Adrenal gland (tissue), 5 donors: ENCODE measurements at regions not wholly inside any gene's neighbourhood (a gene's known extent, or its start where the extent isn't known, plus 50 kb on each side); places are given as distances from the start of the nearest gene placed in this dataset.

ENCODE experiments used
- POLR2A ChIP-seq, 2 donors: fragments of 450-650 bp; IDR thresholded peaks; one replicate each; pipeline ENCODE4 v1.6.1; 2017; ENCODE audit warnings: antibody characterized with exemption in 2 of 2, mild to moderate bottlenecking in 2 of 2, moderate library complexity in 1 of 2
- TF ChIP-seq, protein P1 (sequence below), 6 experiments: fragments of 450-650 bp in 4 of 6; fragments of 200-600 bp in 2 of 6; sonication (generic) in 1 of 6; IDR thresholded peaks; 1 replicate in 5 of 6; 2 replicates in 1 of 6; pipeline versions ENCODE4 v1.5.1 to v1.8.0; 2016 to 2021; ENCODE audit warnings: antibody characterized with exemption in 6 of 6, mild to moderate bottlenecking in 2 of 6, moderate library complexity in 1 of 6
- donor health status: DM: no; HTN: no; CAD: no.

DNA sequence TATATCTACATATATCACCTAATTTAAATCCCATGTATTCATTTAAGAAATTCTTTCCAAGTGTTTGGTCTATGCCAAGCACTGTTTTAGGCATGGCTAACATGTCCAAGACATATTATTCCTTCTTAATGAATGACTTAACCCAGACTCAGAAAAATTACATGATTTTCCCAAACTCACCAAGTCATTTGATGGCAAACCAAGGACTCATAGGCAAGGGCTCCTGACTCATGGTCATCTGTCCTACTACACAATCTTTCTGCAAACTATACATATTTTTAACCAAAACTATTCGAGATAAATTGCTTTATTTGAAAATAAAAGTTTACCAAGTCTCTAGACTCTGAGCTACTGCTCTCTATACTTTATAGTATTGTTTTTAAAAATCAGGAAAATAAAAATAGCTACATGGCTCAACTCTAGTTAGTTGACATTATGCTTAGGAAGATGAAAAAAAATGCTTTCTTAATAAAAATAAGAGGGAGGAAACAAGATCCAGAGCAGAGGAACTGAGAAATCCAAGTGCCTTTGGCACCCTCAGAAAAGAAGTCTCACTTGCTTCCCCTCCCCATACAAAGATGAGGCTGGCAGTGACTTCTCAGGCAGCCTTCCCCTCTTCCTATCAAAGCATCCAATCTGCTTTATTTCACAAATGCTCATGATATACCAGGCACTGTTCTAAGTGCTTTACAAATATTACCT lies 182.2 kb downstream of the RSL24D1 start:
- TF ChIP-seq, protein P1, sequence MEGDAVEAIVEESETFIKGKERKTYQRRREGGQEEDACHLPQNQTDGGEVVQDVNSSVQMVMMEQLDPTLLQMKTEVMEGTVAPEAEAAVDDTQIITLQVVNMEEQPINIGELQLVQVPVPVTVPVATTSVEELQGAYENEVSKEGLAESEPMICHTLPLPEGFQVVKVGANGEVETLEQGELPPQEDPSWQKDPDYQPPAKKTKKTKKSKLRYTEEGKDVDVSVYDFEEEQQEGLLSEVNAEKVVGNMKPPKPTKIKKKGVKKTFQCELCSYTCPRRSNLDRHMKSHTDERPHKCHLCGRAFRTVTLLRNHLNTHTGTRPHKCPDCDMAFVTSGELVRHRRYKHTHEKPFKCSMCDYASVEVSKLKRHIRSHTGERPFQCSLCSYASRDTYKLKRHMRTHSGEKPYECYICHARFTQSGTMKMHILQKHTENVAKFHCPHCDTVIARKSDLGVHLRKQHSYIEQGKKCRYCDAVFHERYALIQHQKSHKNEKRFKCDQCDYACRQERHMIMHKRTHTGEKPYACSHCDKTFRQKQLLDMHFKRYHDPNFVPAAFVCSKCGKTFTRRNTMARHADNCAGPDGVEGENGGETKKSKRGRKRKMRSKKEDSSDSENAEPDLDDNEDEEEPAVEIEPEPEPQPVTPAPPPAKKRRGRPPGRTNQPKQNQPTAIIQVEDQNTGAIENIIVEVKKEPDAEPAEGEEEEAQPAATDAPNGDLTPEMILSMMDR (IDR thresholded peaks at IDR 0.05): no peak
- TF ChIP-seq POLR2A (IDR thresholded peaks at IDR 0.05): no peak
